Fibroblast of lung (primary cell): ENCODE measurements at regions not wholly inside any gene's neighbourhood (a gene's known extent, or its start where the extent isn't known, plus 50 kb on each side); places are given as distances from the start of the nearest gene placed in this dataset.
A peak's percentile ranks its signal among the peaks of the same experiment; 100 is the strongest.

Experiments used
- DNase-seq, 2 donors: peaks; one replicate each; pipeline versions ENCODE4 v3.0.0 to v3.0.0-alpha.2; 2010; ENCODE audit warnings: low read depth in 2 of 2
- H2AFZ ChIP-seq: 2 replicates; pipeline ENCODE4 v1.5.1; 2012; ENCODE audit warnings: low read length, control low read depth, inconsistent platforms
- H3K27ac ChIP-seq: 2 replicates; pipeline ENCODE4 v1.5.1; 2011; ENCODE audit warnings: low read length, control low read depth; ENCODE audit not compliant: insufficient read depth
- H3K27me3 ChIP-seq: 2 replicates; pipeline ENCODE4 v1.5.1; 2011; ENCODE audit warnings: mild to moderate bottlenecking, low read length; ENCODE audit not compliant: control insufficient read depth, insufficient read depth
- H3K36me3 ChIP-seq: 2 replicates; pipeline ENCODE4 v1.5.1; 2011; ENCODE audit warnings: low read length; ENCODE audit not compliant: control insufficient read depth, insufficient read depth
- H3K4me1 ChIP-seq: 2 replicates; pipeline ENCODE4 v1.5.1; 2011; ENCODE audit warnings: low read length; ENCODE audit not compliant: control insufficient read depth, insufficient read depth; ENCODE audit errors: extremely low read depth
- H3K4me2 ChIP-seq: 2 replicates; pipeline ENCODE4 v1.5.1; 2011; ENCODE audit warnings: low read length, control low read depth; ENCODE audit not compliant: insufficient read depth; ENCODE audit errors: extremely low read depth
- H3K4me3 ChIP-seq, 4 experiments: fragments of 200-600 bp in 1 of 4; sonication (generic) in 1 of 4; replicated peaks in 1 of 4; 2 replicates each; pipeline ENCODE4 v1.5.1; 2011 to 2016; ENCODE audit warnings: low read length in 4 of 4, low read depth in 3 of 4, mild to moderate bottlenecking in 3 of 4, control low read depth in 2 of 4, inconsistent platforms in 1 of 4, mixed read lengths in 1 of 4; ENCODE audit not compliant: insufficient read depth in 1 of 4; ENCODE audit errors: control extremely low read depth in 1 of 4
- H3K79me2 ChIP-seq: 2 replicates; pipeline ENCODE4 v1.5.1; 2012; ENCODE audit warnings: mild to moderate bottlenecking, low read length, inconsistent platforms; ENCODE audit not compliant: control insufficient read depth, insufficient read depth
- H3K9ac ChIP-seq: 2 replicates; pipeline ENCODE4 v1.5.1; 2011; ENCODE audit warnings: mild to moderate bottlenecking, low read length, control low read depth; ENCODE audit not compliant: insufficient read depth
- H3K9me3 ChIP-seq: 2 replicates; pipeline ENCODE4 v1.5.1; 2012; ENCODE audit warnings: low read depth, low read length; ENCODE audit not compliant: control insufficient read depth, insufficient read depth
- H4K20me1 ChIP-seq: 2 replicates; pipeline ENCODE4 v1.5.1; 2011; ENCODE audit warnings: low read length; ENCODE audit not compliant: control insufficient read depth, insufficient read depth; ENCODE audit errors: extremely low read depth
- EZH2 ChIP-seq: IDR thresholded peaks from 2 replicates; pipeline ENCODE4 v1.5.1; 2012; ENCODE audit warnings: low read length, control low read depth, mild to moderate bottlenecking; ENCODE audit errors: missing control alignments
- TF ChIP-seq, protein P1 (sequence below), 2 donors: IDR thresholded peaks in 1 of 2; conservative IDR thresholded peaks in 1 of 2; 1 replicate in 1 of 2; 2 replicates in 1 of 2; pipeline ENCODE4 v1.5.1; 2011 to 2012; ENCODE audit warnings: low read length in 2 of 2, control low read depth in 1 of 2, inconsistent platforms in 1 of 2, low read depth in 1 of 2, mild to moderate bottlenecking in 1 of 2

DNA sequence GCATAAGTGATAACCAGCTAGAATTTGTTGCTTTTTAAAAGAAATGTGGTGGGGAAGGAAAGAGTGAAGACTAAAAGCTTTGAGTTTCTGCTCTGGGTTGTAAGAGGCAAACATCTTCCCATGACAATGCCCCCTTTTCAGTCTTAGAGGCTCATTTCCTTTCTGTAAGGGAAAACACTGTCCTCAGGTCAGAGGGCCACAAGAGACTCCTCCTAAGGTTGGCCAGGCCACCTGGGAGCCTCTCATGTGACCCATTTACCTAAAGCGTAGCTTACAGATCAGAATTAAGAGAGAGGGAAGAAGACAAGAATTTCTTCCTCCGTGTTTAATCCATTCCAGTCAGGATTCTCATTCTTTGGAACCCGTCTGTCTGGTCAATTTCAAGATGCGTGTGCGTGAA lies 220.4 kb upstream of the HEY2 start:
- TF ChIP-seq, protein P1, sequence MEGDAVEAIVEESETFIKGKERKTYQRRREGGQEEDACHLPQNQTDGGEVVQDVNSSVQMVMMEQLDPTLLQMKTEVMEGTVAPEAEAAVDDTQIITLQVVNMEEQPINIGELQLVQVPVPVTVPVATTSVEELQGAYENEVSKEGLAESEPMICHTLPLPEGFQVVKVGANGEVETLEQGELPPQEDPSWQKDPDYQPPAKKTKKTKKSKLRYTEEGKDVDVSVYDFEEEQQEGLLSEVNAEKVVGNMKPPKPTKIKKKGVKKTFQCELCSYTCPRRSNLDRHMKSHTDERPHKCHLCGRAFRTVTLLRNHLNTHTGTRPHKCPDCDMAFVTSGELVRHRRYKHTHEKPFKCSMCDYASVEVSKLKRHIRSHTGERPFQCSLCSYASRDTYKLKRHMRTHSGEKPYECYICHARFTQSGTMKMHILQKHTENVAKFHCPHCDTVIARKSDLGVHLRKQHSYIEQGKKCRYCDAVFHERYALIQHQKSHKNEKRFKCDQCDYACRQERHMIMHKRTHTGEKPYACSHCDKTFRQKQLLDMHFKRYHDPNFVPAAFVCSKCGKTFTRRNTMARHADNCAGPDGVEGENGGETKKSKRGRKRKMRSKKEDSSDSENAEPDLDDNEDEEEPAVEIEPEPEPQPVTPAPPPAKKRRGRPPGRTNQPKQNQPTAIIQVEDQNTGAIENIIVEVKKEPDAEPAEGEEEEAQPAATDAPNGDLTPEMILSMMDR (conservative IDR thresholded peaks at IDR 0.05 in 1 of 2, IDR thresholded peaks at IDR 0.05 in 1 of 2; ENCODE audit: low read depth in 1 of 2, low read length in 2 of 2), result no peak
- no peak for TF ChIP-seq EZH2
- no peak for DNase-seq
- Histone ChIP-seq H3K9me3 (no peaks in the 10 kb centered on the region), H3K4me1 (no peaks in the 10 kb centered on the region), H3K9ac (no peak overlapping the region), H3K27ac (no peak overlapping the region), H3K4me3 (no peak overlapping the region), H4K20me1 (no peaks in the 10 kb centered on the region), H3K36me3 (no peaks in the 10 kb centered on the region), H2AFZ (no peak overlapping the region), H3K79me2 (no peaks in the 10 kb centered on the region), H3K27me3 (no peaks in the 10 kb centered on the region), H3K4me2 (no peak overlapping the region)

DNA sequence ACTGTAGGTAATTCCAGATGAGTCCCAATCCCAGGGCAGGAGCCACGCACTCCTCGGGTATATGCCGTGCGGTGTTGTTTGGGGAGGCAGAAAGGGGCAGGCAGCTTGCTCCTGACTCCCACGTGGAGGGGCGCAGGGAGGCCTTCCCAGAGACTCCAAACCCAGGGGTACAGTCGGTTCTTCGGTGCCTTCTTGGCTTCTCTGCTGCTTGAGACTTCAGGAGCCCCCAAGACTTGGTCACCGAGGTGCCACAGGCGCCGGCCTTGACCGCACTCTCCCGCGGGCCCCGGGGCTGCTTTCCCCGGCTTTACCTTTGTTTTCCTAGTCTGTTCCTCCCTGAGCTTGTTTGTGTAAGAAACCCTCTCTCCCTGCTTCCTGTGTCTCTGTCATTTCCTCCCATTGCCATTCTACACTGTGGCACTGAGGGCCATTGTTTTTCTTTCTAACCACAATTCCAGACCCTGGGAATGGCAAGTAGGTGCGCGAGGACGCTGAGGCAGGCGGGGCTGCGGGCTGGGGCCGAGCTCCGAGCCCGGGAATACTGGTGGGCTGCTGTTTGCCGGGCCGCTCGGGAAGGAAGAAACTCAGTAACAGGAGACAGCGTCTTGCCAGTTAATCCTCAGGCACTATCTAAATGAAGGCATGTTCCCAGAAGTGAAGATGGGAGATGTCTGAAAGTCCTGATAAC lies 215.6 kb upstream of the HEY2 start:
- TF ChIP-seq EZH2, result no peak
- H3K79me2 ChIP-seq, result no peaks in the 10 kb centered on the region
- H3K9me3 ChIP-seq, result no peaks in the 10 kb centered on the region
- H3K36me3 ChIP-seq, result no peaks in the 10 kb centered on the region
- H3K4me3 ChIP-seq, result peak overlapping the region in 1 of 4 experiments; percentile 15
- H3K4me1 ChIP-seq, result no peaks in the 10 kb centered on the region
- DNase-seq, result no peak
- H3K27me3 ChIP-seq, result no peaks in the 10 kb centered on the region
- no peak overlapping the region for H3K9ac ChIP-seq
- no peak overlapping the region for H3K4me2 ChIP-seq
- H3K27ac ChIP-seq, result no peak overlapping the region
- H4K20me1 ChIP-seq, result no peaks in the 10 kb centered on the region
- H2AFZ ChIP-seq, result no peak overlapping the region

DNA sequence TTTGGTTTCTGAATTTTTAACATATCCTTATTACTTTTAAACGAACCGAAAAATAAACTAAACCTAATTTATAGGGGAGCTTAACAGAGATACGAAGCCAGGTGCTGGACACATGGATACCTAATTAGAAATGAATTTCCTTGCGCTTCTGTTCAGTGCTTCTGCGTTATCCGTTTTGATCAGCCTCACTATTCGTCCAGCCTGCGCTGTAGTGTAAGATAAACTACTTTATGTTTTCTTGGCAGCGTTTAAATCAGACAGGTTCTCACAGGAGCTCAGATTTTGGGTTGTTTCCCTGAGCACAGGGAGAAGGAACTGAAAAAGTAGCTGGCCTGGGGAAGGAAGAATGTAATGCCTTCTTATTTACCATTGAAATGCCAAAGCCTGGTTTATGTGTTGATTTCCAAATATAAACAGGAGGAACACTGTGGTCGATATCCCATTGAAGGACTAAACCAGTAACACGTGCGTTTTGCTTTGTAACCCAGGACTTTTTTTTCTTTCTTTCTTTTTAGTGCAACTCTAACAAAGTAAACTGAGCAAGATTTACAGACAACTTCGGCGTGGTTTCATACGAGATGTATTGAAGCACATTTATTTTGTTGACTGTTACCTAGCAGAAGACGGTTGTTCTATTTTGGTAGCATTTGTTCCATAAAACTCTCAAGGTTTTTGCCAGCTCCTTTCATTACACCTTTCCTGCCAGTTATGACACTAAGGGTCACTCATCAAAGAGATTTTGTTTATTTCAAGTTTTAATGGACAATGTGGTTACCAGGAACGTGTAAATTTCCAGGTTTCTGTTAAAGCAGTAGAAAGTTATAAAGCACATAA lies 214.8 kb upstream of the HEY2 start:
- TF ChIP-seq, protein P1 (conservative IDR thresholded peaks at IDR 0.05 in 1 of 2, IDR thresholded peaks at IDR 0.05 in 1 of 2; ENCODE audit: low read depth in 1 of 2, low read length in 2 of 2), result no peak
- TF ChIP-seq EZH2, result no peak
- H3K36me3 ChIP-seq, result no peaks in the 10 kb centered on the region
- no peak overlapping the region for H2AFZ ChIP-seq
- H3K4me1 ChIP-seq, result no peaks in the 10 kb centered on the region
- no peak for DNase-seq
- no peak overlapping the region for H3K9ac ChIP-seq
- H3K4me2 ChIP-seq, result no peak overlapping the region
- no peaks in the 10 kb centered on the region for H3K27me3 ChIP-seq
- H3K9me3 ChIP-seq, result no peaks in the 10 kb centered on the region
- H3K4me3 ChIP-seq, result peak overlapping the region in 1 of 4 experiments; percentile 15
- no peak overlapping the region for H3K27ac ChIP-seq
- no peaks in the 10 kb centered on the region for H4K20me1 ChIP-seq
- no peaks in the 10 kb centered on the region for H3K79me2 ChIP-seq
